Nephron (organoid): ENCODE measurements at regions not wholly inside any gene's neighbourhood (a gene's known extent, or its start where the extent isn't known, plus 50 kb on each side); places are given as distances from the start of the nearest gene placed in this dataset.

ENCODE experiments used
- H3K27ac Mint-ChIP-seq, 3 experiments: 2 replicates each; pipeline ENCODE4 v1.8.0; 2020; ENCODE audit warnings: mixed read lengths in 3 of 3, mild to moderate bottlenecking in 2 of 3, moderate library complexity in 1 of 3
- H3K27me3 Mint-ChIP-seq: 2 replicates; pipeline ENCODE4 v1.8.0; 2021; ENCODE audit warnings: low read depth, mild to moderate bottlenecking, moderate library complexity, mixed read lengths
- H3K36me3 Mint-ChIP-seq: 2 replicates; pipeline ENCODE4 v1.8.0; 2020; ENCODE audit warnings: low read depth, mixed read lengths
- H3K4me1 Mint-ChIP-seq: 2 replicates; pipeline ENCODE4 v1.8.0; 2020; ENCODE audit warnings: mixed read lengths
- H3K4me3 Mint-ChIP-seq, 3 experiments: 2 replicates each; pipeline ENCODE4 v1.8.0; 2020; ENCODE audit warnings: mild to moderate bottlenecking in 3 of 3, mixed read lengths in 3 of 3, moderate library complexity in 2 of 3
- H3K9me3 Mint-ChIP-seq: 2 replicates; pipeline ENCODE4 v1.8.0; 2020; ENCODE audit warnings: mixed read lengths
- TF ChIP-seq, protein P1 (sequence below), 3 experiments: fragments of 200-600 bp; sonication (generic); IDR thresholded peaks; one replicate each; pipeline ENCODE4 v1.5.0; 2021; ENCODE audit warnings: antibody characterized with exemption in 3 of 3; ENCODE audit not compliant: unreplicated experiment in 3 of 3

DNA sequence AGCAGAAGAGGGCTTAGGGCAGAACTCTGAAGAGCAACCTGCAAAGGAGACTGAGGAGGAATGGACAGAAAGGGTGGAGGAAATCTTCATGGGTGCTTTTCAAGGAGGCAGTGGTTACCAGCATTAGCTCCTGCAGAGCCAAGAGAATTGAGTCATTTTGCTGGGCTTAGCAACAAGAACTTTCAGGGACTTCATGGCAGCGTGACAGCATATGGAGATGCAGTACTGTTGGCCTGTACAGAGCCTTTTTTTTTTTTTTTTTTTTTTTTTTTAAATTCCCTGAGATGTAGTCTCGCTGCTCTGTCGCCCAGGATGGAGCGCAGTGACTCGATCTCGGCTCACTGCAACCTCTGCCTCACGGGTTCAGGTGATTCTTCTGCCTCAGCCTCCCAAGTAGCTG, 296.0 kb upstream of the DMRT1 start:
- H3K36me3 Mint-ChIP-seq: peaks cover 15% of the 10 kb centered on the region
- H3K27me3 Mint-ChIP-seq: no peaks in the 10 kb centered on the region
- H3K4me1 Mint-ChIP-seq: peaks cover 44% of the 10 kb centered on the region
- no peak overlapping the region for H3K4me3 Mint-ChIP-seq
- H3K27ac Mint-ChIP-seq: peak overlapping the region; percentile 36 to 39 (median 37)
- peaks cover 5% of the 10 kb centered on the region for H3K9me3 Mint-ChIP-seq
- TF ChIP-seq, protein P1, sequence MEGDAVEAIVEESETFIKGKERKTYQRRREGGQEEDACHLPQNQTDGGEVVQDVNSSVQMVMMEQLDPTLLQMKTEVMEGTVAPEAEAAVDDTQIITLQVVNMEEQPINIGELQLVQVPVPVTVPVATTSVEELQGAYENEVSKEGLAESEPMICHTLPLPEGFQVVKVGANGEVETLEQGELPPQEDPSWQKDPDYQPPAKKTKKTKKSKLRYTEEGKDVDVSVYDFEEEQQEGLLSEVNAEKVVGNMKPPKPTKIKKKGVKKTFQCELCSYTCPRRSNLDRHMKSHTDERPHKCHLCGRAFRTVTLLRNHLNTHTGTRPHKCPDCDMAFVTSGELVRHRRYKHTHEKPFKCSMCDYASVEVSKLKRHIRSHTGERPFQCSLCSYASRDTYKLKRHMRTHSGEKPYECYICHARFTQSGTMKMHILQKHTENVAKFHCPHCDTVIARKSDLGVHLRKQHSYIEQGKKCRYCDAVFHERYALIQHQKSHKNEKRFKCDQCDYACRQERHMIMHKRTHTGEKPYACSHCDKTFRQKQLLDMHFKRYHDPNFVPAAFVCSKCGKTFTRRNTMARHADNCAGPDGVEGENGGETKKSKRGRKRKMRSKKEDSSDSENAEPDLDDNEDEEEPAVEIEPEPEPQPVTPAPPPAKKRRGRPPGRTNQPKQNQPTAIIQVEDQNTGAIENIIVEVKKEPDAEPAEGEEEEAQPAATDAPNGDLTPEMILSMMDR (IDR thresholded peaks at IDR 0.05; ENCODE audit: unreplicated experiment in 3 of 3): no peak

DNA sequence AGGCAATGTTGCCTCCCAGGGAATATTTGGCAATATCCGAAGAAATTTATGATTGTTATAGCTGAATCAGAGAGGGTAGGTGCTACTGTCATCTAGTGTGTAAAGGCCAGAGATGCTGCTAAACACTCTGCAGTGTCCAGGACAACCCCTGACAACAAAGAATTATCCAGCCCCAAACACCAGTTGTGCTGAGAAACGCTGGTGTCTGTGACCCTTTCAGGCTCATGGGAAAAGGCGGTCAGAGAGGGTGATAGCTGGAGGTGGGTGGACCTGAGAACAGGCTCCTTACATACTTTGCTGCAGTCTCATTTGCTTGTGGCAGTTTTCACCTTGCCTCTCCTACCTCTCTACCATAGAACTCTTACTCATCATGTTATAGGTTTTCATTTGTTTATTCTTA, 295.3 kb upstream of the DMRT1 start:
- Mint-ChIP-seq H3K4me1 (peaks cover 50% of the 10 kb centered on the region), H3K9me3 (no peaks in the 10 kb centered on the region), H3K27me3 (no peaks in the 10 kb centered on the region), H3K4me3 (no peak overlapping the region), H3K27ac (peak overlapping the region; percentile 74 to 90 (median 86)), H3K36me3 (peaks cover 8% of the 10 kb centered on the region)
- TF ChIP-seq, protein P1 (IDR thresholded peaks at IDR 0.05; ENCODE audit: unreplicated experiment in 3 of 3): no peak

DNA sequence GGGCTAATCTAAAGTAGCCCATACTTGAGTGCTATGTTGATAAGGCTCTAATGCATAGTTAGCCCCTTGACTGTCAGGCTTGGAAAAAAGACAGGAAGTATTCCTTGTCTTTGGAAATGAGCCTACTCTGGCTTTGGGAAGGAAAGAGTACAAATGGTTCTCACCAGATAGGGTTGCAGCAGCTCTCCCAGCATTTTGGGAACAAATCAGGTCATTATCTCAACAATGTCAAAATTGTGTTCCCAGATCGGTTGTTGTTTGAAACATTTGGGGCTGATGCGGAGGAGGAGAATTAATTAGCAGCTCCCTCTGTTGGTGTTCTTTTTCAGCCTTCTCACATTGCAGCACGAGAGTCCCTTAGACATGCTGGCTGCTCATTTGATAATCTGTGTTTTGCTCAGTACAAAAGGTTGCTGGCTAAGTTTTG, 294.7 kb upstream of the DMRT1 start:
- no peaks in the 10 kb centered on the region for H3K27me3 Mint-ChIP-seq
- peak overlapping the region; percentile 63 to 67 (median 66) for H3K4me3 Mint-ChIP-seq
- peaks cover 4% of the 10 kb centered on the region for H3K36me3 Mint-ChIP-seq
- no peaks in the 10 kb centered on the region for H3K9me3 Mint-ChIP-seq
- TF ChIP-seq, protein P1 (IDR thresholded peaks at IDR 0.05; ENCODE audit: unreplicated experiment in 3 of 3): peak; percentile 24 to 34 (median 25)
- H3K27ac Mint-ChIP-seq: peak overlapping the region; percentile 74 to 90 (median 86)
- H3K4me1 Mint-ChIP-seq: peaks cover 51% of the 10 kb centered on the region

DNA sequence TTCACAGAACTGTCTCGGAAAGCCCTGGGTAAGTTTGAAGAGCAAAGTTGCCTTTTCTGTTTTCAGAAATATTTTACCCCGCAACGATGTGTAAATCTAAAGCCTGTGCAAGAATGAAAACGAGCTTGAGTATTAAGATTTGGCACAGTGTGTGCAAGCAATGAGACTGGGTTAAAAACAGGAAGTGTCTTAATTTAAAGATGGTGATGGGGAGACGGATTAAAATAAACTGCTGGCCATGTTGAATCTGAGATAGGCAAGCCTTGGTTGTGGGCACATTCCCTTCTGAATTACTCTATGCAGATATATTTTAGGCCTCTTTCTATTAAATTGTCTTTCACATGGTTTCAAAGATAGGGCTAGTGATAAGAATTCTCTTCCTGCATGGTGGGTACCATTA, 294.2 kb upstream of the DMRT1 start:
- H3K27ac Mint-ChIP-seq: peak overlapping the region; percentile 74 to 90 (median 86)
- TF ChIP-seq, protein P1 (IDR thresholded peaks at IDR 0.05; ENCODE audit: unreplicated experiment in 3 of 3): no peak
- no peaks in the 10 kb centered on the region for H3K27me3 Mint-ChIP-seq
- peak overlapping the region; percentile 63 to 67 (median 66) for H3K4me3 Mint-ChIP-seq
- peaks cover 4% of the 10 kb centered on the region for H3K36me3 Mint-ChIP-seq
- H3K4me1 Mint-ChIP-seq: peaks cover 56% of the 10 kb centered on the region
- H3K9me3 Mint-ChIP-seq: no peaks in the 10 kb centered on the region

DNA sequence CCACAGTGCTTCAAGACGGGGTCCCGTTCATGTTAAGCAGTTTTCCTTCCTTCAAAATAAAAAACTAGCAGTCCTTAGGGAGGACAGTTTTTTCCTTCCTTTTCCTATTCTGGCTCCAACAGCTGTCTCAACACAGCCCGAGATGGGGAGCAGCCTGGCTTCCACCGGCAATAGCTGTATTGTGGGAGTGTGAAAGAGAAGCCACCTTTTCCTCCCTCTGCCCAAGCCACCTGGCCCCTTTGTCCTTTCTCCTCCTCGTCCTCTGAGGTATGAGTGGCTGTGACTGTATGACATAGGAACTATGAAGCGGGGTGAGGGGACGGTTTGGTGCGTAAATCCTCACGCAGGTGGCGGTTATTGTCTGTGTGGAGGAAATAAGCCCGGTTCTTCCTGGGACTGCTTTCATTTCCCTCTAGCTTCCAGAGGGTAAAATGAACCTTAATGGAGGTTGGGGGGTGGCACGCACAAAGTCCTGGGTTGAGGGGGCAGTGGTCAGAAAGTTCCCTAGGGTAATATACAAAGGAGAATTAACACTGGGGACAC, 292.0 kb upstream of the DMRT1 start:
- H3K9me3 Mint-ChIP-seq: no peaks in the 10 kb centered on the region
- H3K27ac Mint-ChIP-seq: peak overlapping the region; percentile 75 to 90 (median 83)
- no peaks in the 10 kb centered on the region for H3K36me3 Mint-ChIP-seq
- no peaks in the 10 kb centered on the region for H3K27me3 Mint-ChIP-seq
- peak overlapping the region; percentile 31 to 54 (median 40) for H3K4me3 Mint-ChIP-seq
- TF ChIP-seq, protein P1 (IDR thresholded peaks at IDR 0.05; ENCODE audit: unreplicated experiment in 3 of 3): no peak
- peaks cover 56% of the 10 kb centered on the region for H3K4me1 Mint-ChIP-seq

DNA sequence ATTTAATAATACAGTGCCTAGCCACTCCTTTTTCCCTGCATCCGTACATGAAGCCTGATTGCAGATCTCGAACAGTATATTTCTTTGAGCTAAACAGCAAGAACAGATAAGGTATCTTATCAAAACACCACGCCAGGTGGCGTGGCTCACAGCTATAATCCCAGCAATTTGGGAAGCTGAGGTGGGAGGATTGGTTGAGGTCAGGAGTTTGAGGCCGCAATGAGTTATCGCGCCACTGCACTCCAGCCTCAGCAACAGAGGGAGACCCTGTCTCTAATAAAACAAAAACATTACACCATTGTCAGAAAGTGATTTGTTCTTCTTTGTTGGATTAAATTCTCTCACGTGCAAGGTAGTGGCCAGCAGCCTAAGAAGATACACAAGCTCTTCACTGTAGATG, 291.2 kb upstream of the DMRT1 start:
- H3K9me3 Mint-ChIP-seq: no peaks in the 10 kb centered on the region
- no peaks in the 10 kb centered on the region for H3K36me3 Mint-ChIP-seq
- TF ChIP-seq, protein P1 (IDR thresholded peaks at IDR 0.05; ENCODE audit: unreplicated experiment in 3 of 3): no peak
- no peaks in the 10 kb centered on the region for H3K27me3 Mint-ChIP-seq
- H3K4me3 Mint-ChIP-seq: peak overlapping the region; percentile 7 to 20 (median 13)
- H3K27ac Mint-ChIP-seq: peak overlapping the region; percentile 19 to 88 (median 79)
- peaks cover 49% of the 10 kb centered on the region for H3K4me1 Mint-ChIP-seq
